CD4-positive, alpha-beta T cell treated with Interleukin-17A for 1 hour (primary cell): ENCODE measurements at regions not wholly inside any gene's neighbourhood (a gene's known extent, or its start where the extent isn't known, plus 50 kb on each side); places are given as distances from the start of the nearest gene placed in this dataset.
A peak's percentile ranks its signal among the peaks of the same experiment; 100 is the strongest.
"Not testable (repeated sequence)": the region's sequence is repeated elsewhere in the genome, so short reads cannot be mapped to it uniquely, and the experiment has no call there.

Experiments
- DNase-seq: peaks from one replicate; pipeline ENCODE4 v3.0.0-alpha.2; 2020

- DNase-seq: no peak
These were observed 99.5 kb downstream of the FMR1NB start for GRCh38 chrX:148080593-148080992.

GRCh38 chrX:148084611-148085010 lies 103.5 kb downstream of the FMR1NB start:
- DNase-seq: no peak

- no peak for DNase-seq
These were observed 139.0 kb downstream of the FMR1NB start for GRCh38 chrX:148120151-148120550.

- DNase-seq: no peak
These were observed 140.0 kb downstream of the FMR1NB start for GRCh38 chrX:148120999-148121623.

GRCh38 chrX:148128872-148129505 lies 147.9 kb downstream of the FMR1NB start:
- not testable (repeated sequence) for DNase-seq

- DNase-seq: peak; percentile 2
These were observed 152.1 kb downstream of the FMR1NB start for GRCh38 chrX:148133105-148133725.

GRCh38 chrX:148134578-148134977 lies 153.4 kb downstream of the FMR1NB start:
- DNase-seq: no peak

- DNase-seq: no peak
These were observed 154.6 kb downstream of the FMR1NB start for GRCh38 chrX:148135738-148136137.

GRCh38 chrX:148146121-148146520 lies 165.0 kb downstream of the FMR1NB start:
- DNase-seq: no peak

- DNase-seq: no peak
These were observed 175.8 kb downstream of the FMR1NB start for GRCh38 chrX:148156986-148157385.

GRCh38 chrX:148159796-148160195 lies 178.7 kb downstream of the FMR1NB start:
- DNase-seq: no peak

GRCh38 chrX:148161701-148162100 lies 180.6 kb downstream of the FMR1NB start:
- no peak for DNase-seq

GRCh38 chrX:148185631-148186030 lies 204.5 kb downstream of the FMR1NB start:
- DNase-seq: no peak

GRCh38 chrX:148192547-148192946 lies 211.4 kb downstream of the FMR1NB start:
- DNase-seq: no peak

GRCh38 chrX:148193759-148194158 lies 212.6 kb downstream of the FMR1NB start:
- DNase-seq: no peak

- DNase-seq: no peak
These were observed 222.4 kb downstream of the FMR1NB start for GRCh38 chrX:148203531-148203930.

- no peak for DNase-seq
These were observed 223.1 kb downstream of the FMR1NB start for GRCh38 chrX:148204195-148204594.

- no peak for DNase-seq
These were observed 233.6 kb downstream of the FMR1NB start for GRCh38 chrX:148214786-148215185.

GRCh38 chrX:148215726-148216125 lies 234.6 kb downstream of the FMR1NB start:
- DNase-seq: no peak

GRCh38 chrX:148223361-148223760 lies 242.2 kb downstream of the FMR1NB start:
- DNase-seq: no peak

GRCh38 chrX:148228521-148228920 lies 247.4 kb downstream of the FMR1NB start:
- DNase-seq: no peak

GRCh38 chrX:148229801-148230303 lies 248.7 kb downstream of the FMR1NB start:
- DNase-seq: no peak

GRCh38 chrX:148259990-148260389 lies 240.4 kb upstream of the AFF2 start:
- DNase-seq: no peak

GRCh38 chrX:148265829-148266228 lies 234.6 kb upstream of the AFF2 start:
- DNase-seq: no peak
